ENCODE measurements at regions not wholly inside any gene's neighbourhood (a gene's known extent, or its start where the extent isn't known, plus 50 kb on each side); places are given as distances from the start of the nearest gene placed in this dataset.

- POLR2A ChIA-PET = interaction anchor here (0.7 to 1.1 kb wide), 2 partner anchors 9 to 644 kb away, joined by 3 read pairs; no protein-coding TSS in a partner anchor
These were observed 93.3 kb upstream of the ARSJ start for GRCh38 chr4:114072781-114073180.

GRCh38 chr4:114076899-114077570, 97.6 kb upstream of the ARSJ start:
- TF ChIP-seq CTCF (conservative IDR thresholded peaks at IDR 0.05; ENCODE audit: low read length) (no peak), EZH2phosphoT487 (IDR thresholded peaks at IDR 0.05; ENCODE audit: borderline replicate concordance, low read depth, low read length) (no peak)

More at GRCh38 chr4:114072781-114073180, 93.3 kb upstream of the ARSJ start:
- Histone ChIP-seq H3K36me3 (ENCODE audit: insufficient read depth, low read length) (no peaks in the 10 kb centered on the region), H3K79me2 (ENCODE audit: insufficient read depth, low read depth, low read length) (no peaks in the 10 kb centered on the region), H3K4me1 (ENCODE audit: insufficient read depth, low read length, poor library complexity, severe bottlenecking) (no peaks in the 10 kb centered on the region), H3K4me2 (ENCODE audit: low read length) (no peak overlapping the region), H2AFZ (ENCODE audit: low read length) (no peak overlapping the region), H3K9me2 (ENCODE audit: insufficient read depth, low read length) (no peaks in the 10 kb centered on the region), H3K9me3 (ENCODE audit: low read length) (no peaks in the 10 kb centered on the region), H4K20me1 (ENCODE audit: insufficient read depth, low read length) (no peaks in the 10 kb centered on the region), H3K27ac (ENCODE audit: low read depth, low read length, poor library complexity, severe bottlenecking) (no peak overlapping the region), H3K4me3 (ENCODE audit: low read depth, low read length, poor library complexity, severe bottlenecking) (no peak overlapping the region)
- no peak for DNase-seq (ENCODE audit: low spot score)
- CTCF ChIA-PET (ENCODE audit: unreplicated experiment) = no interaction called here
- no peak for TF ChIP-seq CTCF (conservative IDR thresholded peaks at IDR 0.05; ENCODE audit: low read length)
- no peak for TF ChIP-seq EZH2phosphoT487 (IDR thresholded peaks at IDR 0.05; ENCODE audit: borderline replicate concordance, low read depth, low read length)
- intact Hi-C loops (cut with micrococcal nuclease; ENCODE audit: unreplicated experiment) = loop anchor here (5.0 kb wide), 2 partner anchors 120 to 795 kb away; no protein-coding TSS in a partner anchor
- BruUV-seq (replicated peaks) = no TSS peak

GRCh38 chr4:114077610-114078009, 98.2 kb upstream of the ARSJ start:
- Histone ChIP-seq H3K4me1 (ENCODE audit: insufficient read depth, low read length, poor library complexity, severe bottlenecking) (no peaks in the 10 kb centered on the region), H3K36me3 (ENCODE audit: insufficient read depth, low read length) (no peaks in the 10 kb centered on the region), H3K9me2 (ENCODE audit: insufficient read depth, low read length) (no peaks in the 10 kb centered on the region), H3K79me2 (ENCODE audit: insufficient read depth, low read depth, low read length) (no peaks in the 10 kb centered on the region), H3K4me3 (ENCODE audit: low read depth, low read length, poor library complexity, severe bottlenecking) (no peak overlapping the region), H3K27ac (ENCODE audit: low read depth, low read length, poor library complexity, severe bottlenecking) (no peak overlapping the region), H2AFZ (ENCODE audit: low read length) (no peak overlapping the region), H4K20me1 (ENCODE audit: insufficient read depth, low read length) (no peaks in the 10 kb centered on the region), H3K9me3 (ENCODE audit: low read length) (no peaks in the 10 kb centered on the region), H3K4me2 (ENCODE audit: low read length) (no peak overlapping the region)
- CTCF ChIA-PET (ENCODE audit: unreplicated experiment) = no interaction called here
- POLR2A ChIA-PET = no interaction called here
- intact Hi-C loops (cut with micrococcal nuclease; ENCODE audit: unreplicated experiment) = no loop called here
- no peak for TF ChIP-seq CTCF (conservative IDR thresholded peaks at IDR 0.05; ENCODE audit: low read length)
- TF ChIP-seq EZH2phosphoT487 (IDR thresholded peaks at IDR 0.05; ENCODE audit: borderline replicate concordance, low read depth, low read length) = no peak
- no peak for DNase-seq (ENCODE audit: low spot score)
- no TSS peak for BruUV-seq (replicated peaks)

More at GRCh38 chr4:114076899-114077570, 97.6 kb upstream of the ARSJ start:
- no peak overlapping the region for H3K4me2 ChIP-seq (ENCODE audit: low read length)
- no peak overlapping the region for H2AFZ ChIP-seq (ENCODE audit: low read length)
- H3K36me3 ChIP-seq (ENCODE audit: insufficient read depth, low read length) = no peaks in the 10 kb centered on the region
- no peaks in the 10 kb centered on the region for H3K9me3 ChIP-seq (ENCODE audit: low read length)
- no peaks in the 10 kb centered on the region for H3K79me2 ChIP-seq (ENCODE audit: insufficient read depth, low read depth, low read length)
- CTCF ChIA-PET (ENCODE audit: unreplicated experiment) = no interaction called here
- no TSS peak for BruUV-seq (replicated peaks)
- no peak overlapping the region for H3K27ac ChIP-seq (ENCODE audit: low read depth, low read length, poor library complexity, severe bottlenecking)
- H3K4me1 ChIP-seq (ENCODE audit: insufficient read depth, low read length, poor library complexity, severe bottlenecking) = no peaks in the 10 kb centered on the region
- POLR2A ChIA-PET = interaction anchor here (1.0 kb wide), 1 partner anchor 62 kb away, joined by 3 read pairs; no protein-coding TSS in a partner anchor
- no peaks in the 10 kb centered on the region for H4K20me1 ChIP-seq (ENCODE audit: insufficient read depth, low read length)
- no peak for DNase-seq (ENCODE audit: low spot score)
- H3K4me3 ChIP-seq (ENCODE audit: low read depth, low read length, poor library complexity, severe bottlenecking) = no peak overlapping the region
- H3K9me2 ChIP-seq (ENCODE audit: insufficient read depth, low read length) = no peaks in the 10 kb centered on the region
- intact Hi-C loops (cut with micrococcal nuclease; ENCODE audit: unreplicated experiment) = no loop called here

Data from OCI-LY7 (cell line).